ENCODE measurements at regions not wholly inside any gene's neighbourhood (a gene's known extent, or its start where the extent isn't known, plus 50 kb on each side); places are given as distances from the start of the nearest gene placed in this dataset.
"Not testable (repeated sequence)": the region's sequence is repeated elsewhere in the genome, so short reads cannot be mapped to it uniquely, and the experiment has no call there.

DNA sequence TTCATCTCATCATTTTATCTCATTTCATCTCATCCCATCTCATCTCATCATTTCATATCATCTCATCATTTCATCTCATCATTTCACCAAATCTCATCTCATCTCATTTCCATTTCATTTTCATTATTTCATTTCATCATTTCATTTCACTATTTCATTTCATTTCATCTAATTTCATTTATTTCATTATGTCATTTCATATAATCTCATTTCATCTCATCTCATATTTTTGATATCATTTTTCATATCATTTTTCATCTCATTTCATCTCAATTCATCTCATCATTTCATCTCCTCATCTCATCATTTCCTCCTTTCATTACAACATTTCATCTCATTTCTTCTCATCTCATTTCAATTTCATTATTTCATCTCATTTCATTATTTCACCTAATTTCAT lies 2866.8 kb downstream of the RPIA start:
- not testable (repeated sequence) for H3K4me3 ChIP-seq (ENCODE audit: low read depth in 1 of 2, low read length in 2 of 2); H3K9ac ChIP-seq (ENCODE audit: low read depth in 1 of 2, low read length in 2 of 2); H3K36me3 ChIP-seq (ENCODE audit: control insufficient read depth in 1 of 2, insufficient read depth in 2 of 2, low read length in 2 of 2); H3K27me3 ChIP-seq (ENCODE audit: control insufficient read depth in 1 of 2, insufficient read depth in 2 of 2, low read length in 2 of 2); H3K4me1 ChIP-seq (ENCODE audit: control insufficient read depth in 1 of 2, insufficient read depth in 2 of 2, low read length in 2 of 2); H3K9me3 ChIP-seq (ENCODE audit: control insufficient read depth in 1 of 2, low read length in 2 of 2); H3K27ac ChIP-seq (ENCODE audit: low read depth, low read length)

DNA sequence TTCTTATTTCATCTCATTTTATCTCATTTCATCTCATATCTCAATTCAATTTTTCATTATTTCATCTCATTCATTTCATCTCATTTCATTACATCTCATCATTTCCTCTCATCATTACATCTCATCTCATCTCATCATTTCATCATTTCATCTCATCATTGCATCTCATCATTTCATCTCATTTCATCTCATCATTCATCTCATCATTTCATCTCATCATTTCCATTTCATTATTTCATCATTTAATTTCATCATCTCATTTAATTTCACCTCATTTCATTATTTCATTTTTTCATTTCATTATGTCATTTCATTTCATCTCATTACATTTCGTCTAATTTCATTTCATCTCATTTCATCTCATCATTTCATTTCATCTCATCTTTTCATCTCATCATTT lies 2867.8 kb downstream of the RPIA start:
- H3K36me3 ChIP-seq (ENCODE audit: control insufficient read depth in 1 of 2, insufficient read depth in 2 of 2, low read length in 2 of 2); H3K27ac ChIP-seq (ENCODE audit: low read depth, low read length); H3K9ac ChIP-seq (ENCODE audit: low read depth in 1 of 2, low read length in 2 of 2); H3K4me3 ChIP-seq (ENCODE audit: low read depth in 1 of 2, low read length in 2 of 2); H3K4me1 ChIP-seq (ENCODE audit: control insufficient read depth in 1 of 2, insufficient read depth in 2 of 2, low read length in 2 of 2); H3K9me3 ChIP-seq (ENCODE audit: control insufficient read depth in 1 of 2, low read length in 2 of 2); H3K27me3 ChIP-seq (ENCODE audit: control insufficient read depth in 1 of 2, insufficient read depth in 2 of 2, low read length in 2 of 2): not testable (repeated sequence)

DNA sequence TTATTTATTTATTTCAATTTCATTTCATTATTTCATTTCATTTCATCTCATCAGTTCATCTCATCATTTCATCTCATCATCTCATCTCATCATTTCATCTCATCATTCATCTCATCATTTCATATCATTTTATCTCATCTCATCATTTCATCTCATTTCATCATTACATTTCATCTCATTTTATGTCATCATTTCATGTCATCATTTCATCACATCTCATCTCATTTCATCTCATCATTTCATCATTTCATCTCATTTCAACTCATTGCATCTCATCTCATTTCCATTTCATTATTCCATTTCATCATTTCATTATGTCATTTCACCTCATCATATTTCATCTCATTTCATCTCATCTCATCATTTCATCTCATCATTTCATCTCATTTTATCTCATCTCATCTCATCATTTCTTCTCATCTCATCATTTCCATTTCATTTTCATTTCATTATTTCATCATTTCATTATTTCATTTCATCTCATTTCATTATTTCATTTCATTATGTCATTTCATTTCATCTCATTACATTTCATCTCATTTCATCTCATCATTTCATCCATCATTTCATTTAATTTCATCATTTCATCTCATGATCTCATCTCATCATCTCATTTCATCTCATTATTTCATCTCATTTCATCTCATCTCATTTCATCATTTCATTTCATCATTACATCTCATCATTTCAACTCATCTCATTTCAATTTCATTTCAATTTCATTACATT lies 2868.6 kb downstream of the RPIA start:
- H3K27me3 ChIP-seq (ENCODE audit: control insufficient read depth in 1 of 2, insufficient read depth in 2 of 2, low read length in 2 of 2); H3K36me3 ChIP-seq (ENCODE audit: control insufficient read depth in 1 of 2, insufficient read depth in 2 of 2, low read length in 2 of 2); H3K9me3 ChIP-seq (ENCODE audit: control insufficient read depth in 1 of 2, low read length in 2 of 2); H3K9ac ChIP-seq (ENCODE audit: low read depth in 1 of 2, low read length in 2 of 2); H3K4me3 ChIP-seq (ENCODE audit: low read depth in 1 of 2, low read length in 2 of 2); H3K27ac ChIP-seq (ENCODE audit: low read depth, low read length); H3K4me1 ChIP-seq (ENCODE audit: control insufficient read depth in 1 of 2, insufficient read depth in 2 of 2, low read length in 2 of 2): not testable (repeated sequence)

DNA sequence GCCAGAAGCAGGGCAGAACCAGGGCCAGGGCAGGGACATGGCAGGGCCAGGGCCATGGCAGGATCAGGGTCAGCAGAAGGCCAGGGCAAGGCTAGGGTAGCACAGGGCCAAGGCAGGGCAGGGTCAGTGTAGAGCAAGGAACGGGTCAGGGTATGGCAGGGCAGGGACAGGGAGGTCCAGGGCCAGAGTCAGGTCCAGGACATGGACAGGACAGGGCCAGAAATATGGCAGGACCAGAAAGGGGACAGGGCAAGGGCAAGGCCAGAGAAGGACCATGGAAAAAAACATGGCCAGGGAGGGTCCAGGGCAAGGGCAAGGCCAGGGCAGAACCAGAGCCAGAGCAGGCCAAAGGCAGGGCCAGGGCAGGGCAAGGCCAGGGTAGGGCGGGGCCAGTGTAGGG lies 2870.7 kb downstream of the RPIA start:
- not testable (repeated sequence) for H3K9ac ChIP-seq (ENCODE audit: low read depth in 1 of 2, low read length in 2 of 2); H3K4me1 ChIP-seq (ENCODE audit: control insufficient read depth in 1 of 2, insufficient read depth in 2 of 2, low read length in 2 of 2); H3K27ac ChIP-seq (ENCODE audit: low read depth, low read length); H3K9me3 ChIP-seq (ENCODE audit: control insufficient read depth in 1 of 2, low read length in 2 of 2); H3K4me3 ChIP-seq (ENCODE audit: low read depth in 1 of 2, low read length in 2 of 2); H3K36me3 ChIP-seq (ENCODE audit: control insufficient read depth in 1 of 2, insufficient read depth in 2 of 2, low read length in 2 of 2); H3K27me3 ChIP-seq (ENCODE audit: control insufficient read depth in 1 of 2, insufficient read depth in 2 of 2, low read length in 2 of 2)

DNA sequence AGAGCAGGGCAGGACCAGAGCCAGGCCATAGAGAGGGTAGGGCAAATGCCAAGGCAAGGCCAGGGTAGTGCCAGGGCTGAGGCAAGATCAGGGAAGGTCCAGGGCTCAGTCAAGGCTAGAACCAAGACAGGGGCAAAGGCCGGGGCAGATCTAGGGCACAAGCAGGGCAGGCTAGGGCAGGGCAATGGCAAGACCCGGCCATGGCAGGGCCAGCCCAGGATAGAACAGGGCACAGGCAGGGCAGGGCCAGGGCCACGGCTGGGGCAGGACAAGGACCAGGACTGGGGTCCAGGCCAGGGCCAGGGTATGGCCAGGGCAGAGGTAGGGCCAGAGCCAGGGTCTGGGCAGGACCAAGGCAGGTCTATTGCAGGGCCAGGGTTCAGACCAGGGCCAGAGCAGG lies 2873.2 kb downstream of the RPIA start:
- H3K9me3 ChIP-seq (ENCODE audit: control insufficient read depth in 1 of 2, low read length in 2 of 2); H3K4me3 ChIP-seq (ENCODE audit: low read depth in 1 of 2, low read length in 2 of 2); H3K36me3 ChIP-seq (ENCODE audit: control insufficient read depth in 1 of 2, insufficient read depth in 2 of 2, low read length in 2 of 2); H3K4me1 ChIP-seq (ENCODE audit: control insufficient read depth in 1 of 2, insufficient read depth in 2 of 2, low read length in 2 of 2); H3K27ac ChIP-seq (ENCODE audit: low read depth, low read length); H3K9ac ChIP-seq (ENCODE audit: low read depth in 1 of 2, low read length in 2 of 2); H3K27me3 ChIP-seq (ENCODE audit: control insufficient read depth in 1 of 2, insufficient read depth in 2 of 2, low read length in 2 of 2): not testable (repeated sequence)

DNA sequence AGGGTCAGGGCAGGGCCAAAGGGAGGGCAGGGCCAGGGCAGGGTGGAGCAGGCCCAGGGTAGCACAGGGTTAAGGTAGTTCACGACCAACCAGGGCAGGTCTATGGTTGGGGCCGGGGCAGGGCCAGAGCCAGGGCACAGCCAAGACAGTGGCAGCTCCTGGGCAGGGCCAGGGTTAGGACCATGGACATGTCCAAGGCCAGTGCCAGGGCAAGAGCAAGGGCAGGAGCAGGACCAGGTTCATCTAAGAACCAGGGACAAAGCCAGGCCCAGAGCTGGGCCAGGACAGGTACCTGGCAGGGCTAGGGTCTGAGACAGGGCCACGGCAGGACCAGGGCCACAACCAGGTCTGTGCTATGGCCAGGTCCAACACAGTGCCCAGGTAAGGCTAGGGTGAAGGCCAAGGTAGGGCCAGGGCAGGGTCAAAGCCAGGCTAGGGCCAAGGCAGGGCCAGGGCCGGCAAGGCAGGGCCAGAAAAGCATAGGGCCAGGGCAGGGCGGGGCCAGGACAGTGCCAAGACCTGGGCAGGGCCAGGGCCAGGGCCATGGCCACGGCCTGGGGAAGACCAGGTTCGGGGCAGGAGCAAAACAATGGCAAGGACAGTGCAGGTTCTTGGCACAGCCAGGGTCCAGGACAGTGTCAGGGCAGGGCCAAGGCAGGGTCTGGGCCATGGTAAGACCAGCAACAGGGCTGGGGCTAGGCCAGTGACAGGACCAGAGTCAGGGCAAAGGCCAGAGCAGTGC lies 2874.4 kb downstream of the RPIA start:
- H3K4me1 ChIP-seq (ENCODE audit: control insufficient read depth in 1 of 2, insufficient read depth in 2 of 2, low read length in 2 of 2); H3K27me3 ChIP-seq (ENCODE audit: control insufficient read depth in 1 of 2, insufficient read depth in 2 of 2, low read length in 2 of 2); H3K9me3 ChIP-seq (ENCODE audit: control insufficient read depth in 1 of 2, low read length in 2 of 2); H3K36me3 ChIP-seq (ENCODE audit: control insufficient read depth in 1 of 2, insufficient read depth in 2 of 2, low read length in 2 of 2); H3K4me3 ChIP-seq (ENCODE audit: low read depth in 1 of 2, low read length in 2 of 2); H3K9ac ChIP-seq (ENCODE audit: low read depth in 1 of 2, low read length in 2 of 2); H3K27ac ChIP-seq (ENCODE audit: low read depth, low read length): not testable (repeated sequence)

DNA sequence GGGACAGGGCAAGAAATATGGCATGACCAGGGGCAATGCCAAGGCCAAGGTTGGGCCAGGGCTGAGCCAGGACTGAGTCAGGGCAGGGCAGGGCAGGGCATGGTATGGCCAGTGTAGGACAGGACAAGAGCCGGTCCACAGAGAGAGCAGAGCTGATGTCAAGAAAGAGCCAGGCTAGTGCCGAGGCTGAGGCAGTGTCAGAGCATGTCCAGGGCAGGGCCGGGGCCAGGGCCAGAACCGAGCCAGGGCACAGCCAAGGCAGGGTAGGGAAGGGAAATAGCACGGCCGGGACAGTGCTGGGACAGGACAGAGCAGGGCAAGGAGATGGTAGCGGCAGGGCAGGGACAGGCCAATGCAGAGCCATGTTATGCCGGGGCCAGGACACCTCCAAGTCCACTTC lies 2875.1 kb downstream of the RPIA start:
- not testable (repeated sequence) for H3K9me3 ChIP-seq (ENCODE audit: control insufficient read depth in 1 of 2, low read length in 2 of 2); H3K27me3 ChIP-seq (ENCODE audit: control insufficient read depth in 1 of 2, insufficient read depth in 2 of 2, low read length in 2 of 2); H3K36me3 ChIP-seq (ENCODE audit: control insufficient read depth in 1 of 2, insufficient read depth in 2 of 2, low read length in 2 of 2); H3K4me3 ChIP-seq (ENCODE audit: low read depth in 1 of 2, low read length in 2 of 2); H3K4me1 ChIP-seq (ENCODE audit: control insufficient read depth in 1 of 2, insufficient read depth in 2 of 2, low read length in 2 of 2); H3K27ac ChIP-seq (ENCODE audit: low read depth, low read length); H3K9ac ChIP-seq (ENCODE audit: low read depth in 1 of 2, low read length in 2 of 2)

DNA sequence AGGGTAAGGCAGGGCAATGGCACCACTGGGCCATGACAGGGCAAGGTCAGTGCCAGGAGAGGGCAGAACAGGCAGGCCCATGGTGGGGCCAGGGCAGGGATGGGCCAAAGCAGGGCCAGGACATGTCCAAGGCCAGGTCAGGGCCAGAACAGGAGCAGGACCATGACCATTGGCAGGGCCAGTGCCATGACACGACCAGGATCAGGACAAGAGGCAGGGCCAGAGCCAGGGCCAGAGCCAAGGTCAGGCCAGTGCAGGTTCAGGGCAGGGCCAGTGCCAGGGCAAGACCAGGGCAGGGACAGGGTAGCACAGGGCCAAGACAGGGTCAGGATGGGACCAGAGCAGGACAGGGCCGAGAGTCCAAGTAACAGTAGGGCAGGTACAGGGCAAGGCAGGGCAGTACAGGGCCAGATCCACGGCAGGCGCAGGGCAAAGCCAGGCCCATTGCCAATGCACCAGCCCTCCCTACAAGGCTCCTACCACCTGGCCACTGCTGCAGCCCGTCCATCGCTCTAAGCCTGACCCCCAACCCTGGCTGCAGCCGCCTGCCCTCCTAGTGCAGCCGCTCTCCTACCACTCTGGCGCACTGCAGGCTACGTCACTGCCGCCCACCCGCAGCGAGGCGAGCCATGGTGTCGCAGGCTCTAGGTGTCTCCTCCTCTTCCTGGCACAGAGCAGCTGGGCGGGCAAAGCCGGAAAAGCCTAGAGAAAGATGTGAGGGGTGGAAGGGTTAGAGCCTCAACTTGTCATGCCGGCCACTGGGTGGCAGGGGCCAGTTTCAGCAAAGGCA lies 2876.3 kb downstream of the RPIA start:
- not testable (repeated sequence) for H3K9me3 ChIP-seq (ENCODE audit: control insufficient read depth in 1 of 2, low read length in 2 of 2); H3K4me1 ChIP-seq (ENCODE audit: control insufficient read depth in 1 of 2, insufficient read depth in 2 of 2, low read length in 2 of 2); H3K36me3 ChIP-seq (ENCODE audit: control insufficient read depth in 1 of 2, insufficient read depth in 2 of 2, low read length in 2 of 2); H3K9ac ChIP-seq (ENCODE audit: low read depth in 1 of 2, low read length in 2 of 2); H3K27me3 ChIP-seq (ENCODE audit: control insufficient read depth in 1 of 2, insufficient read depth in 2 of 2, low read length in 2 of 2); H3K4me3 ChIP-seq (ENCODE audit: low read depth in 1 of 2, low read length in 2 of 2); H3K27ac ChIP-seq (ENCODE audit: low read depth, low read length)

DNA sequence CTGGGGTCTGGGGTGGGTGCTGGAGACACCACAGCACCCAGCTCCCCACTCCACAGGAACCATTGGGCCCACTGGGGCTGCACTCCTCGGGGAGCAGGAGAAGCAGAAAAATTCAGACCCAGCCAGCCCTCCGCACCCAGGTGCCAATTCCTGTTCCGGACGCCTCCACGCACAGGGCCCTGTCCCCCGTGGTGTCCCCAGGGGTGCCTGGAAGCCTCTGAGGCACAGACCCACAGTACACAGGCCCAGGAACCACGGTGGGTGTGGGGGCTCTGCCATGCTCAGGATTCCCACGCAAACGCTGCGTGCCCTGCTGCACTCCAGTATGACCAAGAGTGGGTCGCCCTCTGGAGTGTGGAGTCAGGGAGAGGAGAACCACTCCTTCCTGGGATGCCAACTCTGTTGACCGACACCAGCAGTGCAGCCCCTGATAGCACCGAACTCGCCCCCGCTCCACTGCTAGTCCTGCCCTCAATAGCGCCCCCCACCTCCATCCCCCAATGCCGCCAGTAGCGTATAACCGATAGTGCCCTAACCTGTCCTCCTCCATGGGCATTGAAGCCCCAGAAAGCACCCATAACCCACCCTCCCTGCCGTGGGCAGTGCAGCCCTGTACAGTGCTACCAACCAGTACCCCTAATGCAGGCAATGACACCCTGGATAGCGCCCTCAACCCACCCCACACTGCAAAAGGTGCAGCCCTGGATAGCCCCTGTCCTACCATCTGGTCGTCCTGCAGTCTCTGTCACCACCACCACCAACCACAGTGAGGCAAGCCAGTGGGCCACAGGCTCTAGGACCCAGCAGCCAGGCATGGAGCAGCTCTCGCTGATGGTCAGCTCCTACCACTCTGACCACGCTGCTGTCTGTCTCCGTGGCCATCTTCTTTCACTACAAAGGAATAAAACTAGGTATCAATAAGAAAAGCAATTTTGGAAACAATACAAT lies 2877.2 kb downstream of the RPIA start:
- H3K4me3 ChIP-seq (ENCODE audit: low read depth in 1 of 2, low read length in 2 of 2); H3K4me1 ChIP-seq (ENCODE audit: control insufficient read depth in 1 of 2, insufficient read depth in 2 of 2, low read length in 2 of 2); H3K27ac ChIP-seq (ENCODE audit: low read depth, low read length); H3K27me3 ChIP-seq (ENCODE audit: control insufficient read depth in 1 of 2, insufficient read depth in 2 of 2, low read length in 2 of 2); H3K36me3 ChIP-seq (ENCODE audit: control insufficient read depth in 1 of 2, insufficient read depth in 2 of 2, low read length in 2 of 2); H3K9ac ChIP-seq (ENCODE audit: low read depth in 1 of 2, low read length in 2 of 2); H3K9me3 ChIP-seq (ENCODE audit: control insufficient read depth in 1 of 2, low read length in 2 of 2): not testable (repeated sequence)
